Hematopoietic multipotent progenitor cell treated with erythropoietin and hydrocortisone succinate and interleukin-3 and kit ligand, for 17 days (in vitro differentiated cells): ENCODE measurements at regions not wholly inside any gene's neighbourhood (a gene's known extent, or its start where the extent isn't known, plus 50 kb on each side); places are given as distances from the start of the nearest gene placed in this dataset.
"Not testable (repeated sequence)": the region's sequence is repeated elsewhere in the genome, so short reads cannot be mapped to it uniquely, and the experiment has no call there.

Source experiments
- DNase-seq: peaks from one replicate; pipeline ENCODE4 v3.0.0-alpha.2; 2015; ENCODE audit warnings: low spot score

GRCh38 chr13:40047322-40047771 is 391.9 kb downstream of the COG6 start:
- DNase-seq = no peak

- DNase-seq = no peak
These were observed 393.1 kb downstream of the COG6 start for GRCh38 chr13:40048551-40048950.

- DNase-seq = no peak
These were observed 397.5 kb downstream of the COG6 start for GRCh38 chr13:40052954-40053353.

GRCh38 chr13:40053401-40053800 is 397.9 kb downstream of the COG6 start:
- DNase-seq = no peak

GRCh38 chr13:40054422-40054821 is 399.0 kb downstream of the COG6 start:
- not testable (repeated sequence) for DNase-seq

GRCh38 chr13:40056898-40057619 is 401.6 kb downstream of the COG6 start:
- DNase-seq = no peak

GRCh38 chr13:40058757-40059236 is 403.3 kb downstream of the COG6 start:
- no peak for DNase-seq

GRCh38 chr13:40059540-40060232 is 404.2 kb downstream of the COG6 start:
- DNase-seq = no peak

GRCh38 chr13:40060296-40061007 is 405.0 kb downstream of the COG6 start:
- no peak for DNase-seq

GRCh38 chr13:40061466-40062450 is 406.3 kb downstream of the COG6 start:
- no peak for DNase-seq

- DNase-seq = no peak
These were observed 407.8 kb downstream of the COG6 start for GRCh38 chr13:40063278-40063698.

- no peak for DNase-seq
These were observed 408.2 kb downstream of the COG6 start for GRCh38 chr13:40063703-40064102.

- no peak for DNase-seq
These were observed 409.0 kb downstream of the COG6 start for GRCh38 chr13:40064154-40065097.

- DNase-seq = peak; percentile 48
These were observed 413.9 kb downstream of the COG6 start for GRCh38 chr13:40069173-40070044.

GRCh38 chr13:40070357-40070756 is 414.9 kb downstream of the COG6 start:
- DNase-seq = no peak

GRCh38 chr13:40072663-40073120 is 417.2 kb downstream of the COG6 start:
- no peak for DNase-seq

GRCh38 chr13:40074338-40074737 is 418.9 kb downstream of the COG6 start:
- DNase-seq = no peak

GRCh38 chr13:40075281-40075680 is 419.8 kb downstream of the COG6 start:
- DNase-seq = no peak

GRCh38 chr13:40076765-40077362 is 421.4 kb downstream of the COG6 start:
- DNase-seq = no peak
